ENCODE measurements at regions not wholly inside any gene's neighbourhood (a gene's known extent, or its start where the extent isn't known, plus 50 kb on each side); places are given as distances from the start of the nearest gene placed in this dataset.

GRCh38 chr6:120869397-120869796 is 464.9 kb downstream of the TBC1D32 start:
- Histone ChIP-seq H2AFZ (ENCODE audit: low read length) (no peak overlapping the region), H3K4me2 (ENCODE audit: extremely low read depth, insufficient read depth, low read length) (no peak overlapping the region), H3K9me3 (ENCODE audit: control insufficient read depth, insufficient read depth, low read depth, low read length) (no peaks in the 10 kb centered on the region), H3K27me3 (ENCODE audit: control insufficient read depth, insufficient read depth, low read length) (no peaks in the 10 kb centered on the region), H3K4me1 (ENCODE audit: control insufficient read depth, extremely low read depth, insufficient read depth, low read length) (no peaks in the 10 kb centered on the region), H3K4me3 (replicated peaks in 1 of 4; ENCODE audit: control extremely low read depth in 1 of 4, insufficient read depth in 1 of 4, low read depth in 3 of 4, low read length in 4 of 4) (no peak overlapping the region), H3K27ac (ENCODE audit: insufficient read depth, low read length) (no peak overlapping the region), H3K9ac (ENCODE audit: insufficient read depth, low read length) (no peak overlapping the region), H4K20me1 (ENCODE audit: control insufficient read depth, extremely low read depth, insufficient read depth, low read length) (no peaks in the 10 kb centered on the region), H3K79me2 (ENCODE audit: control insufficient read depth, insufficient read depth, low read length) (no peaks in the 10 kb centered on the region), H3K36me3 (ENCODE audit: control insufficient read depth, insufficient read depth, low read length) (no peaks in the 10 kb centered on the region)
- no peak for DNase-seq (ENCODE audit: low read depth in 2 of 2)
- TF ChIP-seq CTCF (conservative IDR thresholded peaks at IDR 0.05 in 1 of 2, IDR thresholded peaks at IDR 0.05 in 1 of 2; ENCODE audit: low read depth in 1 of 2, low read length in 2 of 2): no peak
- TF ChIP-seq EZH2 (IDR thresholded peaks at IDR 0.05; ENCODE audit: low read length, missing control alignments): no peak

GRCh38 chr6:120857422-120857821 is 476.9 kb downstream of the TBC1D32 start:
- Histone ChIP-seq H3K9me3 (ENCODE audit: control insufficient read depth, insufficient read depth, low read depth, low read length) (no peaks in the 10 kb centered on the region), H3K27me3 (ENCODE audit: control insufficient read depth, insufficient read depth, low read length) (no peaks in the 10 kb centered on the region), H3K79me2 (ENCODE audit: control insufficient read depth, insufficient read depth, low read length) (no peaks in the 10 kb centered on the region), H3K27ac (ENCODE audit: insufficient read depth, low read length) (no peak overlapping the region), H3K36me3 (ENCODE audit: control insufficient read depth, insufficient read depth, low read length) (no peaks in the 10 kb centered on the region), H2AFZ (ENCODE audit: low read length) (no peak overlapping the region), H4K20me1 (ENCODE audit: control insufficient read depth, extremely low read depth, insufficient read depth, low read length) (no peaks in the 10 kb centered on the region), H3K9ac (ENCODE audit: insufficient read depth, low read length) (no peak overlapping the region), H3K4me1 (ENCODE audit: control insufficient read depth, extremely low read depth, insufficient read depth, low read length) (no peaks in the 10 kb centered on the region), H3K4me3 (replicated peaks in 1 of 4; ENCODE audit: control extremely low read depth in 1 of 4, insufficient read depth in 1 of 4, low read depth in 3 of 4, low read length in 4 of 4) (no peak overlapping the region), H3K4me2 (ENCODE audit: extremely low read depth, insufficient read depth, low read length) (no peak overlapping the region)
- no peak for TF ChIP-seq CTCF (conservative IDR thresholded peaks at IDR 0.05 in 1 of 2, IDR thresholded peaks at IDR 0.05 in 1 of 2; ENCODE audit: low read depth in 1 of 2, low read length in 2 of 2)
- TF ChIP-seq EZH2 (IDR thresholded peaks at IDR 0.05; ENCODE audit: low read length, missing control alignments): no peak
- no peak for DNase-seq (ENCODE audit: low read depth in 2 of 2)

GRCh38 chr6:120854583-120854982 is 479.7 kb downstream of the TBC1D32 start:
- no peak for TF ChIP-seq EZH2 (IDR thresholded peaks at IDR 0.05; ENCODE audit: low read length, missing control alignments)
- no peak for TF ChIP-seq CTCF (conservative IDR thresholded peaks at IDR 0.05 in 1 of 2, IDR thresholded peaks at IDR 0.05 in 1 of 2; ENCODE audit: low read depth in 1 of 2, low read length in 2 of 2)
- no peaks in the 10 kb centered on the region for H3K9me3 ChIP-seq (ENCODE audit: control insufficient read depth, insufficient read depth, low read depth, low read length)
- no peaks in the 10 kb centered on the region for H3K36me3 ChIP-seq (ENCODE audit: control insufficient read depth, insufficient read depth, low read length)
- no peak overlapping the region for H2AFZ ChIP-seq (ENCODE audit: low read length)
- DNase-seq (ENCODE audit: low read depth in 2 of 2): no peak
- no peaks in the 10 kb centered on the region for H3K79me2 ChIP-seq (ENCODE audit: control insufficient read depth, insufficient read depth, low read length)
- no peak overlapping the region for H3K4me3 ChIP-seq (replicated peaks in 1 of 4; ENCODE audit: control extremely low read depth in 1 of 4, insufficient read depth in 1 of 4, low read depth in 3 of 4, low read length in 4 of 4)
- H4K20me1 ChIP-seq (ENCODE audit: control insufficient read depth, extremely low read depth, insufficient read depth, low read length): no peaks in the 10 kb centered on the region
- H3K4me2 ChIP-seq (ENCODE audit: extremely low read depth, insufficient read depth, low read length): no peak overlapping the region
- H3K9ac ChIP-seq (ENCODE audit: insufficient read depth, low read length): no peak overlapping the region
- no peak overlapping the region for H3K27ac ChIP-seq (ENCODE audit: insufficient read depth, low read length)
- H3K27me3 ChIP-seq (ENCODE audit: control insufficient read depth, insufficient read depth, low read length): no peaks in the 10 kb centered on the region
- no peaks in the 10 kb centered on the region for H3K4me1 ChIP-seq (ENCODE audit: control insufficient read depth, extremely low read depth, insufficient read depth, low read length)
